Activated naive CD4-positive, alpha-beta T cell treated with Interleukin-2 at 50 U/mL for 16 hours (primary cell): ENCODE measurements at regions not wholly inside any gene's neighbourhood (a gene's known extent, or its start where the extent isn't known, plus 50 kb on each side); places are given as distances from the start of the nearest gene placed in this dataset.
A peak's percentile ranks its signal among the peaks of the same experiment; 100 is the strongest.

Experiments
- DNase-seq: peaks from one replicate; pipeline ENCODE4 v3.0.0-alpha.2; 2020

GRCh38 chr10:22071332-22071731 lies 67.8 kb upstream of the DNAJC1 start:
- DNase-seq, result no peak

GRCh38 chr10:22067091-22067490 lies 63.6 kb upstream of the DNAJC1 start:
- no peak for DNase-seq

GRCh38 chr10:22060984-22061383 lies 57.5 kb upstream of the DNAJC1 start:
- peak; percentile 3 for DNase-seq

GRCh38 chr10:22058201-22058600 lies 54.7 kb upstream of the DNAJC1 start:
- DNase-seq, result no peak

GRCh38 chr10:22054961-22055360 lies 51.4 kb upstream of the DNAJC1 start:
- no peak for DNase-seq
